AG09319 (cell line): ENCODE measurements at regions not wholly inside any gene's neighbourhood (a gene's known extent, or its start where the extent isn't known, plus 50 kb on each side); places are given as distances from the start of the nearest gene placed in this dataset.

Experiments
- DNase-seq: peaks from one replicate; pipeline ENCODE4 v3.0.0-alpha.2; 2010; ENCODE audit warnings: low read depth; ENCODE audit errors: extremely low read depth
- TF ChIP-seq, protein P1 (sequence below): IDR thresholded peaks from 2 replicates; pipeline ENCODE4 v1.5.1; 2011; ENCODE audit warnings: low read depth, mild to moderate bottlenecking, inconsistent platforms, low read length, moderate library complexity

DNA sequence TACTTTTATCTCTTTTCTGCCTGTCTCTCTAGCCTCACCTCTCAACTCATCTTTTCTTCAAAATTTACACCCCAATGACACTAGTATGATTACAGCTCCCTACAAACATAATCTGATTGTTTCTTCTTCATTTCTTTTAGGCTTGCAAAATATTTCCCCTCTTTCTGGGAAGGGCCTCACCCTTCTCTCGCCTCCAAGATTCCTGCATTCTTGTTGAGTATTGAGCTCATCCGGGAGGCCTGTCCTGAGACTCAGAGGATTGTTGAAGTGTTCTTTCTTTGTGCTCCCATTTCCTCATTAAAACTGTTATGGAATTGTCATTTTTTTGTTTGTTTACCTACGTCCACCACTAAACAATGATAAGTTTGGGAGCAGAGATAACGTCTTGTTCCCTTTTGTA lies 99.1 kb upstream of the CHRM3 start:
- TF ChIP-seq, protein P1, sequence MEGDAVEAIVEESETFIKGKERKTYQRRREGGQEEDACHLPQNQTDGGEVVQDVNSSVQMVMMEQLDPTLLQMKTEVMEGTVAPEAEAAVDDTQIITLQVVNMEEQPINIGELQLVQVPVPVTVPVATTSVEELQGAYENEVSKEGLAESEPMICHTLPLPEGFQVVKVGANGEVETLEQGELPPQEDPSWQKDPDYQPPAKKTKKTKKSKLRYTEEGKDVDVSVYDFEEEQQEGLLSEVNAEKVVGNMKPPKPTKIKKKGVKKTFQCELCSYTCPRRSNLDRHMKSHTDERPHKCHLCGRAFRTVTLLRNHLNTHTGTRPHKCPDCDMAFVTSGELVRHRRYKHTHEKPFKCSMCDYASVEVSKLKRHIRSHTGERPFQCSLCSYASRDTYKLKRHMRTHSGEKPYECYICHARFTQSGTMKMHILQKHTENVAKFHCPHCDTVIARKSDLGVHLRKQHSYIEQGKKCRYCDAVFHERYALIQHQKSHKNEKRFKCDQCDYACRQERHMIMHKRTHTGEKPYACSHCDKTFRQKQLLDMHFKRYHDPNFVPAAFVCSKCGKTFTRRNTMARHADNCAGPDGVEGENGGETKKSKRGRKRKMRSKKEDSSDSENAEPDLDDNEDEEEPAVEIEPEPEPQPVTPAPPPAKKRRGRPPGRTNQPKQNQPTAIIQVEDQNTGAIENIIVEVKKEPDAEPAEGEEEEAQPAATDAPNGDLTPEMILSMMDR, result no peak
- no peak for DNase-seq

DNA sequence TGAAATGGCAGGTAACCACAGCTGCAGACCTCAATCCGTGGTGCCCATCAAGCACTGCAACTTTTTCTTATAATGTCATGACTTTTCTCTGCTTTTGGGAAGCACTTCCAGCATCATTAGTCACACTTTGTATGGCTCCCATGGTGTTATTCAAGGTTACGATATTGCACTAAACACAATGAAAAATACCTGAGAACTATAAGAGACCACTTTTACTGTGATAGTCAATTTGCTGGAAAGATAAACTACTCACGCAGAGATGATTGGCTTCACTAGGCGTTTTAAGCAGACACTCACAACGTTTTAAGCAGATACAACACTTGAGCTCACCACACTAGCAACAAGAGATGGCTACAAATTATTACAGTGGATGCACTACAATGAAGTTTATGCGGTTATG lies 103.2 kb upstream of the CHRM3 start:
- no peak for DNase-seq
- TF ChIP-seq, protein P1, result no peak

GRCh38 chr1:239282411-239282810 lies 104.0 kb upstream of the CHRM3 start:
- no peak for DNase-seq
- TF ChIP-seq, protein P1, result no peak

DNA sequence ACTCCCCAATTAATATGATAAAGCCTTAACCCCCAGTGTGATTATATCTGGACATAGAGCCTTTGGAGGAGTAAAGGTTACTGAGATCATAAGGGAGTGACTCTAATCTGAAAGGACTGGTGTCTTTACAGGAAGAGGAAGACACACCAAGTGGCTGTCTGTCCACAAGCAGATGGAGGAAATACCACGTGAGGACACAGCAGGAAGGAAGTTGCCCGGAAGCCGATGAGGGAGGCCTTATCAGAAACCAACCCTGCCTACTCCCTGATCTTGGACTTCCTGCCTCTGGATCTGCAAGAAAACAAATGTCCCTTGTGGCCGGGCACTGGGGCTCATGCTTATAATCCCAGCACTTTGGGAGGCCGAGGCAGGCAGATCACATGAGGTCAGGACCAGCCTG lies 110.3 kb upstream of the CHRM3 start:
- TF ChIP-seq, protein P1, result no peak
- DNase-seq, result no peak

- DNase-seq, result no peak
Observed at GRCh38 chr1:239274242-239274830, 112.0 kb upstream of the CHRM3 start.

GRCh38 chr1:239270509-239270908 lies 115.9 kb upstream of the CHRM3 start:
- DNase-seq, result no peak
- TF ChIP-seq, protein P1, result no peak

More at GRCh38 chr1:239274242-239274830, 112.0 kb upstream of the CHRM3 start:
- TF ChIP-seq, protein P1, result no peak

DNA sequence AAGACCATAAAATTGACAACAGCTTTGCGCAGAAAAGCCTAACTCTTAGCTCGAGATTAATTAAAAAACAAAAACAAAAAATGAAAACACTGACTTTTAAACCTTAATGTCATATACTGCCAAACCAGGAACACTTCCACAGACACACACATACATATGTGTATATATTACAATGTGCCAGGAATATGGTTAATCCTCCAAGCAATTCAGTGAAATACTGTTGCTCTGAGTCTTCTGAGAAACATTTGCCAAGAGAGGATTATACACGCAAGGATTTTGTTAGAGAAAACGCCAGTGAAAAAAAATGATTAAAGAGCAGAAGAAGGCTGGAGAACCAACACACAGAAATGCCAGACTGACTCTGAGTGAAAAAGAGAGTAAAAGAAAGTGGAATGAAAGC lies 116.7 kb upstream of the CHRM3 start:
- TF ChIP-seq, protein P1, result no peak
- no peak for DNase-seq
